HFF-Myc (cell line): ENCODE measurements at regions not wholly inside any gene's neighbourhood (a gene's known extent, or its start where the extent isn't known, plus 50 kb on each side); places are given as distances from the start of the nearest gene placed in this dataset.
A peak's percentile ranks its signal among the peaks of the same experiment; 100 is the strongest.
"Not testable (repeated sequence)": the region's sequence is repeated elsewhere in the genome, so short reads cannot be mapped to it uniquely, and the experiment has no call there.

Experiments
- DNase-seq: peaks from one replicate; pipeline ENCODE4 v3.0.0-alpha.2; 2011; ENCODE audit warnings: low read depth; ENCODE audit errors: extremely low read depth
- H3K4me3 ChIP-seq: replicated peaks from 2 replicates; pipeline ENCODE4 v1.5.1; 2011; ENCODE audit warnings: low read depth, mild to moderate bottlenecking, control low read depth, low read length

- DNase-seq, H3K4me3 ChIP-seq: not testable (repeated sequence)
Observed at GRCh38 chrX:3872226-3872879, 158.9 kb upstream of the PRKX start.

DNA sequence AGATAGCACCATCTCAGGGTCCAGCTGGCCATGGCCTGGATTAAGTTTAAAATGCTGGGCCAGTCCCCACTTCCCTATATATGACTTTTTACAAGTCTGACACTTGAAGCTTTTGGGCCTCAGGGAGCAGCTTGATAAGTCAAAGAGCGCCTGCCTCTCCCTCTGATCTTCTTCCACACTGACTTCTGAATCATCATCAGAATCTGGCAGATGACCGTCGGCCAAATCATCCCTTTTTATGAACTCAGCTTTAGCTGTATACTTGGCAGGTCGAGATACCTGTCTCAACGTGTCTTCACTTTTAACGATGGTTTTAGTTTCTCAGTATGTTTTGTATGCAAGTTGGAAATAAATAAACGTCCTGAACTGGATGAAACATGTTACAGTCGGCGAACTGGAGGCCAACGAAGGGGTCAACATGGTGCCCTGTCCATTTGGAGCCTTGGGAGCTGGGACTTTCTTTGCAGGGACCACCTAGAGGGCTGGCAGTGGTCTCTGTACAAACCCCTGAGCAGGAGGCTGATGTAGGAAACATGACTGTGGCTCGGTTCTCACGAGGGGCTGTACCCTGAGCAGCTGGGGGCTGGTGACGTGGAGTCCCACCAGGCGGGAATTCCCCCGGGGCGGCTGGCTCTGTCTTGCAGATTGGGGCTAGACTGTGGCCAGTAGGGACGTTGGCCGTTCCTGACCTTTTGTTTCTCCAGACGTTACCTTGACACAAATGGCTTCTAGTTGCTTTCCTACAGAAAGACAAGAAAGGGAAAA, 153.8 kb upstream of the PRKX start:
- not testable (repeated sequence) for DNase-seq

DNA sequence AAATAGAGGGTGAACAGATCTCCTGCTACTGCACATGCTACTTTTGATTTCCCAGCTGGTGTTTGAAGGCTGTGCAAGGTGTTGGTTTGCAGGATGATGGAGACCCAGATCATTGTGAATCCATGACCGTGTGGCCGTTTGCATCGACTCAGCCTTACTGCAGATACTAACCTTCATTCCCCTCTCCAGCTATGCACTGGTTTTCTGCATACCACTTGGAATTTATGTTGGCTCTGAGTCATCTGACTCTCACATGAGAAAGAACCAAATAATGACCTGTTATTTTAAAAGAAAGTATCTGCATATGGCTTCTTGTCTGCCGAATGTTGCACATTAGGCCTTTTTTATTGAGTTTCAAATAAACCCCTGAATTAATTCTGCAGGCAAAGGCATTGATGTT, 144.9 kb upstream of the PRKX start:
- DNase-seq, H3K4me3 ChIP-seq: not testable (repeated sequence)

More for the DNA sequence above, 153.8 kb upstream of the PRKX start:
- not testable (repeated sequence) for H3K4me3 ChIP-seq

DNA sequence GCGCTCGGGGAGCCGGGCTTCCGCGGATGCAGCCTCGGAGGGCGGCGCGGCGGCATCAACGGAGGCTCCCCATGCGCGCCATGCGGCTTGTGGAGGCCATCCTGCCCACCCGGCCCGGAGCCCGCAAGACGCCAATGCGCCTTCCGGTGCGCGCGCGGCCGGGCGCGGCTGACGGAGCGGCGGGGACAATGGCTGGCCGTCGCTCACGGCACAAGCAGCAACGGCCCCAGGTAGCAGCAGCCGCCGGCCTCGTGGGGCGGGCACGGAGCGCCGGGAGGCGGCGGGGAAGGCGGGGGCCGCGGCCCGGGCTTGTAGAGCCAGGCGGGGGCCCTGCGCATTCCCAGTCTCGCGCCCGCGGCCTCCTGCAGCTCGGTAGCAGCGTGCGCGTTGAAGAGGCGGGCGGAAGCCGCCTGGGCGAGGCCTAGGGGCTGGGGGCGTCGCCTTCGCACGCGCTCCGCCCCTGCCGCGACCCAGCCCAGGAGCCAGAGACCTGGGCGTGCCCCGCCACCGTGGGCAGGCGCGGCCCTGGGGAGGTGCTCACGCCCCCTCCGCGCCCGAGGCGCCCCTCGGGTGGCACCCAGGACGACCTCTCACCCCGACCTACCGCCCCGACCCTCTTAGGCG, 130.2 kb upstream of the PRKX start:
- peak overlapping the region; percentile 33; the same call in 1 of the 2 replicates for H3K4me3 ChIP-seq
- DNase-seq = not testable (repeated sequence)

- peak overlapping the region; percentile 33 for H3K4me3 ChIP-seq
- DNase-seq = not testable (repeated sequence)
Observed at GRCh38 chrX:3842822-3843521, 129.5 kb upstream of the PRKX start.

DNA sequence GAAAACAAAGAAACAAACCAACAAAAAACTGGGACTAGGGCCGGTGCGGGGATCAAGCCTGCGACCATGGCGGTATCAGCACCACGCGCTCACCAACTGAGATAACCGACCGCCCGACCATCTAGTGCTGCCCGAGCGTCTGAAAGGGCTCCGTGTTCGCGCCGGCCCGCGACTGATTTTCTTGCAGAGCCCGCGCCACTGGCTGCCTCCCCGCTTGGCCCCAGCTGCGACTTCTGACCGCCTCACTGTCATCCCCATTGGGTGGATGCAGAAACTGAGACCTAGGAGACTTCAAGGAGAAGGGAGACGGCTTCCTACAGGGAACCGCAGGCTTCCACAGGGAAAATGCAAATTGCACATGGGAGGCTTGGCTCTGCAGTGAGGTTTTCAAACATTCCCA, 125.3 kb upstream of the PRKX start:
- DNase-seq, H3K4me3 ChIP-seq: not testable (repeated sequence)

- DNase-seq, H3K4me3 ChIP-seq: not testable (repeated sequence)
Observed at GRCh38 chrX:3837958-3838643, 124.7 kb upstream of the PRKX start.

GRCh38 chrX:3837211-3837610, 123.8 kb upstream of the PRKX start:
- not testable (repeated sequence) for H3K4me3 ChIP-seq, DNase-seq

GRCh38 chrX:3833761-3834542, 120.5 kb upstream of the PRKX start:
- not testable (repeated sequence) for H3K4me3 ChIP-seq, DNase-seq

GRCh38 chrX:3830020-3830419, 116.6 kb upstream of the PRKX start:
- not testable (repeated sequence) for DNase-seq

GRCh38 chrX:3829041-3829531, 115.6 kb upstream of the PRKX start:
- not testable (repeated sequence) for H3K4me3 ChIP-seq, DNase-seq

More at GRCh38 chrX:3830020-3830419, 116.6 kb upstream of the PRKX start:
- H3K4me3 ChIP-seq = not testable (repeated sequence)

GRCh38 chrX:3828378-3829040, 115.1 kb upstream of the PRKX start:
- not testable (repeated sequence) for DNase-seq, H3K4me3 ChIP-seq

DNA sequence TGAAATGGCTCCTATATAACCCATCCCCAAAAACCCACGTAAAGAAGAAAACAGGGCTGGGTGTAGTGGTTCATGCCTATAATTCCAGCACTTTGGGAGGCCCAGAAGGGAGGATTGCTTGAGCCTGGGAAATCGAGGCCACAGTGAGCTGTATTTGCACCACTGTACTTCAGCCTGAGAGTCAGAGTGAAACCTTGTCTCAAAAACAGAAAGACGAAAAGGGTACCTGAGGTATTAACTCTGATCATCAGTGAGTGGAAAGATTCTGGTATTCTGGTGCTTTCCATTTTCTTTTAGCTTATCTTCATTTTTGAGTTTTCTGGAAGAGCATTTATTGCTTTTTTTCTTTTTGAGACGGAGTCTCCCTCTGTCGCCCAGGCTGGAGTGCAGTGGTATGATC, 110.6 kb upstream of the PRKX start:
- H3K4me3 ChIP-seq, DNase-seq: not testable (repeated sequence)
